BJ (cell line): ENCODE measurements at regions not wholly inside any gene's neighbourhood (a gene's known extent, or its start where the extent isn't known, plus 50 kb on each side); places are given as distances from the start of the nearest gene placed in this dataset.

ENCODE experiments used
- CTCF ChIA-PET: fragments of 350-600 bp; formaldehyde crosslinking; extraction: SDS; loops from one replicate; lab custom pipeline; 2021; ENCODE audit warnings: antibody characterized with exemption, inconsistent platforms; lab: Yijun Ruan, JAX
- POLR2A ChIA-PET: fragments of 300-600 bp; sonication (Branson Sonifier 250); formaldehyde crosslinking; extraction: SDS; loops from one replicate; lab custom pipeline; 2021; ENCODE audit warnings: antibody characterized with exemption; lab: Charles Lee
- DNase-seq: peaks from one replicate; pipeline ENCODE4 v3.0.0-alpha.2; 2011; ENCODE audit warnings: low read depth
- H3K27me3 ChIP-seq: 2 replicates; pipeline ENCODE4 v1.6.0; 2011; ENCODE audit warnings: low read length; ENCODE audit not compliant: control insufficient read depth, insufficient read depth
- H3K36me3 ChIP-seq: 2 replicates; pipeline ENCODE4 v1.5.1; 2011; ENCODE audit warnings: low read length; ENCODE audit not compliant: control insufficient read depth, insufficient read depth
- H3K4me3 ChIP-seq: 2 replicates; pipeline ENCODE4 v1.5.1; 2011; ENCODE audit warnings: low read depth, mild to moderate bottlenecking, control low read depth, low read length
- TF ChIP-seq, protein P1 (sequence below): IDR thresholded peaks from 2 replicates; pipeline ENCODE4 v1.5.1; 2011; ENCODE audit warnings: low read depth, mild to moderate bottlenecking, control low read depth, inconsistent platforms, low read length, moderate library complexity; ENCODE audit not compliant: insufficient read depth

DNA sequence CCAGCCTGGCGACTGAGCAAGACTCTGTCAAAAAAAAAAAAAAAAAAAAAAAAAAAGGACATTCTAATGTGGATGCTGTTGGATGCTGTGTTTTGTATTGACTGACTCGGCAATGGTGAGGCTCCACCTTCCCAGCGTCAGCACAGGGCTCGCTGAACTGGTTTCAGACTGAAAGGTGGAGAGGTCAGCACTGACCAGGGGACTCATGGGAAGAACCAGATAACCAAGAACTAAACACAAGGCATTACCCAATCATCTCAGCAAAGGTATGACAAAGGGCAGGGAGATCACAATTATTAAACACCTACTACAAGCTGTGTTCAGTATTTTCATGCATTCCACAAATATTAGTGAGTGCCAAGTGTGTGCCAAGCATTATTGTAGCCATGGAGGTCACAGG, 103.2 kb downstream of the LRATD1 start:
- H3K4me3 ChIP-seq, result no peak overlapping the region
- CTCF ChIA-PET, result interaction anchor here (1.2 kb wide), 1 partner anchor 37 kb away, joined by 3 read pairs; no protein-coding TSS in a partner anchor
- DNase-seq, result no peak
- TF ChIP-seq, protein P1, sequence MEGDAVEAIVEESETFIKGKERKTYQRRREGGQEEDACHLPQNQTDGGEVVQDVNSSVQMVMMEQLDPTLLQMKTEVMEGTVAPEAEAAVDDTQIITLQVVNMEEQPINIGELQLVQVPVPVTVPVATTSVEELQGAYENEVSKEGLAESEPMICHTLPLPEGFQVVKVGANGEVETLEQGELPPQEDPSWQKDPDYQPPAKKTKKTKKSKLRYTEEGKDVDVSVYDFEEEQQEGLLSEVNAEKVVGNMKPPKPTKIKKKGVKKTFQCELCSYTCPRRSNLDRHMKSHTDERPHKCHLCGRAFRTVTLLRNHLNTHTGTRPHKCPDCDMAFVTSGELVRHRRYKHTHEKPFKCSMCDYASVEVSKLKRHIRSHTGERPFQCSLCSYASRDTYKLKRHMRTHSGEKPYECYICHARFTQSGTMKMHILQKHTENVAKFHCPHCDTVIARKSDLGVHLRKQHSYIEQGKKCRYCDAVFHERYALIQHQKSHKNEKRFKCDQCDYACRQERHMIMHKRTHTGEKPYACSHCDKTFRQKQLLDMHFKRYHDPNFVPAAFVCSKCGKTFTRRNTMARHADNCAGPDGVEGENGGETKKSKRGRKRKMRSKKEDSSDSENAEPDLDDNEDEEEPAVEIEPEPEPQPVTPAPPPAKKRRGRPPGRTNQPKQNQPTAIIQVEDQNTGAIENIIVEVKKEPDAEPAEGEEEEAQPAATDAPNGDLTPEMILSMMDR, result no peak
- POLR2A ChIA-PET, result no interaction called here
- no peaks in the 10 kb centered on the region for H3K36me3 ChIP-seq
- no peaks in the 10 kb centered on the region for H3K27me3 ChIP-seq

DNA sequence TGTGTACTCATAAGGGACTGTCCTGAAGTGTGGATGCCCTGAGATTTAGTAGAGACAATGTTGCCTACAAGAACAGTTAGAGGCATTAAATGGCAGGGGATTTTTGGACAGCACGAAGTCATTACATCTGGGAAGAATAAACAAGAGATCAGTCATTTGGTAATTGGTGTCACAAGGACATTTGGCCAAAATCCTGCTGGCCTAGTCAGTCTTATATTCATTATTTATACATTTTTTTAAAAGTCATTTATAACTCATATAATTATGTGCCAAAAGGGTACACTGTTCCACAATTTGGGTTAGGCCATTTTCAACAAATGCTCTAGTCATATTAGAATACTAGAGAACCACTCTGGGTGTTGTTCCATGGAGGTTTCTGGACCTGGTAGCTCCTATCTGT, 104.7 kb downstream of the LRATD1 start:
- Histone ChIP-seq H3K27me3 (no peaks in the 10 kb centered on the region), H3K36me3 (no peaks in the 10 kb centered on the region), H3K4me3 (no peak overlapping the region)
- CTCF ChIA-PET, result no interaction called here
- TF ChIP-seq, protein P1, result no peak
- POLR2A ChIA-PET, result no interaction called here
- DNase-seq, result no peak

DNA sequence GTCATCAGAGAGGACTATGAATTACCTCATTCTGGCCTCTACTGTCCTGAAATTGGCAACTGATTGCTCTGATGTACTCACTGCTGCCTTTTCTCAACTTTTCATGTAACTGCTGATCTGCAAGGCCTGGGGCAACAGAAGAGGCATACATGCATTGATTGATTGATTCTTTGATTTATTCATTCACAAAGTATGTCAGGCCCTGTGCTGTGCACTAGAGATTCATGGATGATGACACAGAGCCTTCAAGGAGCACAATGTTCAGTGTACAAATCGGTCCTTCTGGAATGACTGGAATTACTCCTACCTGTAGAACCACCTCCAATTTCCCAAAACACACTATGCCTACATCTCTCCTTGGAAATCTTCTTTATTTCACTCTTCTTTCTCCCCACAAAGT, 111.3 kb downstream of the LRATD1 start:
- CTCF ChIA-PET, result no interaction called here
- Histone ChIP-seq H3K4me3 (no peak overlapping the region), H3K36me3 (no peaks in the 10 kb centered on the region), H3K27me3 (no peaks in the 10 kb centered on the region)
- TF ChIP-seq, protein P1, result no peak
- DNase-seq, result no peak
- POLR2A ChIA-PET, result no interaction called here

DNA sequence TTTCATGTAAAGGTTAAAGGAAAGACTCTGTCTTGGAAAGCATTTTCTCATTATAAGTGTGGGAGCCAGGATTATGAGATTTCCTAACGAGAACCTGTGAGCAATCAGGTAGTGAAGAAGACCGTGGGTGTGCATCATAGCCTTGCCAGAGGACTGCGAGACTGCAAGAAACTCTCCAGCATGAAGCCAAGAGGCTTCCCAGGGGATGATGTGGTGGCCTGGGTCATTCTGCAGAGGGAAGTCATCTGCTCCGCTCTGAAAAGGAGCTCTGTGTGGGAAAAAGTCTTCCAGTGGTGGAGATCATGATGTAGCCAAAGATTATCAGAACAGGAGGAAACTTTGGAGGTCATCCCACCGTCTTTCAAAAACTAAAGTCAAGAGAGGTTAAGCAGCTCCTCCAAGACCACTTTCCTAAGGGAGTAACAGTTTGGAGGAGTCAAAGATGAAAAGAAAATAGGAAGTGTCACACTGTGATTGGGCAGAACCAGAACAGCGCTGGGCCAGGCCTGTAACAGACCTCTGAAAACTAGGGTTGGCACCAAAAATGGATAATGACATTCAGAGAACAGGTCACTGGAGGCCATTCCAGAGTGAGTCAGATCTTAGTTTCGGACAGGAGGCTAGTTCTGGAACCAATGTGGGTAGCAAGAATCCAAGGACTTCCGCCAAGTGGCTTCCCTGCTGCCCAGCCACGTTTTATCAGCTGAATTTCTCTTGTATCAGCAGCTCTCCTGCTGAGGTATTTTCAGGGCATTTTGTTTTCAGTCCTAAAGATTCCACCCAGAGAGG, 113.0 kb downstream of the LRATD1 start:
- ChIA-PET CTCF (no interaction called here), POLR2A (no interaction called here)
- Histone ChIP-seq H3K4me3 (no peak overlapping the region), H3K27me3 (no peaks in the 10 kb centered on the region), H3K36me3 (no peaks in the 10 kb centered on the region)
- DNase-seq, result no peak
- TF ChIP-seq, protein P1, result no peak

DNA sequence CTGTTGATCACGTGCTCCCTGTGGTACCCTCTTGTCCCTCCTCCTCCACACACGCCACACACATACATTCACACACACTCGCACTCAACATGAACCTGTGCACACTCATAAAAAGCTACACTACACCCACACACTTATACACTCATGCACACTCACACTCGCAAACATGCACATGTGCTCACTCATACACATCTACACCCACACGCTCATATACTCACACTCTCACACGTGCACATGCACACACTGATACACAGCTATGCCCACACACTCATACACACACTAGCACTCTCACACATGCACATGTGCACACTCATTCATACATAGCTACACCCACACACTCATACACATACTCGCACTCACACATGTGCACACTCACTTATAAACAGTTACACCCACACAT, 113.6 kb downstream of the LRATD1 start:
- ChIA-PET POLR2A (no interaction called here), CTCF (no interaction called here)
- Histone ChIP-seq H3K36me3 (no peaks in the 10 kb centered on the region), H3K4me3 (no peak overlapping the region), H3K27me3 (no peaks in the 10 kb centered on the region)
- no peak for DNase-seq
- TF ChIP-seq, protein P1, result no peak
